ENCODE measurements at regions not wholly inside any gene's neighbourhood (a gene's known extent, or its start where the extent isn't known, plus 50 kb on each side); places are given as distances from the start of the nearest gene placed in this dataset.
"Not testable (repeated sequence)": the region's sequence is repeated elsewhere in the genome, so short reads cannot be mapped to it uniquely, and the experiment has no call there.

DNA sequence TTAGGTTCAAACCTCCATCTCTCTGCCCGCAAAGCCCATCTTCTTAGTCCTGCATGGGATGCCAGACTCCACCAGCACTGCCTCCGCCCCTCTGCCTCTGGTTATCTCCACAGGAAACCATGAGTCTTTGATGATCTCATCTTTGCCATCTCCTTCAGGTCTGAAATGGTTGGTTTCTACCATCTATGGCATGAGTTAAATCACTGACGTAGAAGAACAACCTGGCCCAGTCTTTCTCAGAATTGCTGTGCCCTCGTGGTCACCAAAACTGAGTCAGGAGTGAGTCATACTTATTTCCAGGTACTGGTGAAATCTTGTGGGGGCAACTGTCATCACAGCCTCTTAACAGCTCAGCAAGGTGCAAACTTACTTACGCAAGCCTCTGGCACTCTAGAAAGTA lies 468.7 kb upstream of the C16orf82 start:
- peak; percentile 62 to 79 for DNase-seq

- no peak for DNase-seq
Observed at GRCh38 chr16:26598998-26599784, 467.5 kb upstream of the C16orf82 start.

DNA sequence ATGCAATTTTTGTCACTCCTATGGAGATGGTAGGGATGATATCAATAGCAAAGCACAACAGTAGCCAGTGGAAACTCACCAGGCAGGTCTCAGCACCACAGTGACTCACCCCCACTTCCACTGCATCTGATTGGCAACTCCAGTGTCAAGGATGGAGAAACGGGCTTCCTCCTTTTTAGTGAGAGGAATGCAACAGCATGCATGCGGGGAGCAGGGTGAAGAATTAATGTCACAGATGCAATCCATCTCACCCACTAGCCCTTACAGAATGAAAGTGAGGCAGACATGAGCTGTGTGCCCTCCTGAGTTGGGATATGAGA lies 467.0 kb upstream of the C16orf82 start:
- no peak for DNase-seq

- DNase-seq = no peak
Observed at GRCh38 chr16:26601335-26601734, 465.4 kb upstream of the C16orf82 start.

DNA sequence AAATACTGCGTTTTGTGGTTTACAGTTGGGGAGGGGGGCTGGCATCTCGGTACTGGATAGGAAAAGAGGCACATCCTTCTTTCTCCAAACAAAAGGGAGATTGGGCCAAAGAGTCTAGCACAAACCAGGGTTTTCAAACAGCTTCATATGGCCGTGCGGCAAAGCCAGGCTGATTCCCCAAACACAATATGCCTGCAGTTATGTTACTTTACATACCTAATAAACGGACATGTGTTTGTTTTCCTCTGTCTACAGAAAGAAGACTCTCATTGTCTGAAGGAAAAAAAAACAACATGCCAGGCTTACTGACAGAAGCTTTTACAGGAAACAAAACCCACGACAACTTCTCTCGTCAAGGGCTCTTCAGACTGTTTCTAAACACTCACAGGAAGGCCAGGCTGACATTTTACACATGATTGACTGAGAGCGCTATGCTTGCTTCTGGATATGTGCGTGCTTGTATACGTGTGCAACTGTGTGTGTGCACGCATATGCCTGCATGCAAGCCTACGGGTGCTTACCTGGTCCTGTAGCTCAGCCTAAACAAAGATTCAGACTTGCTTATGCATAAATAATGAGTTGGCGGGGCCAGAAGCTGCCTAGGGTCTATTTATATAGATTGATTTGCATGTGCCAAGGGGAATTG lies 461.0 kb upstream of the C16orf82 start:
- DNase-seq = no peak

- no peak for DNase-seq
Observed at GRCh38 chr16:26606381-26607150, 460.2 kb upstream of the C16orf82 start.

GRCh38 chr16:26614237-26614841 lies 452.4 kb upstream of the C16orf82 start:
- no peak for DNase-seq

- no peak for DNase-seq
Observed at GRCh38 chr16:26623442-26623841, 443.3 kb upstream of the C16orf82 start.

- DNase-seq = no peak
Observed at GRCh38 chr16:26627958-26628357, 438.8 kb upstream of the C16orf82 start.

DNA sequence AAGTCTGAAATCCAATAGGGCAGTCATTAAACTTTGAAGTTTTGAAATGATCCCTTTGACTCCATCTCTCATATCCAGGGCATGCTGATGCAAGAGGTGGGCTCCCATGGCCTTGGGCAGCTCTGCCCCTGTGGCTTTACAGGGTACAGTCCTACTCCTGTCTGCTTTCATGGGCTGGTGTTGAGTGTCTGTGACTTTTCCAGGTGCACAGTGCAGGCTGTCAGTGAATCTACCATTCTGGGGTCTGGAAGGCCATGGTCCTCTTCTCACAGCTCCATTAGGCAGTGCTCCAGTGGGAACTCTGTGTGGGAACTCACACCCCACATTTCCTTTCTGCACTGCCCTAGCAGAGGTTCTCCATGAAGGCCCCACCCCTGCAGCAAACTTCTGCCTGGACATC lies 435.4 kb upstream of the C16orf82 start:
- DNase-seq = not testable (repeated sequence)

DNA sequence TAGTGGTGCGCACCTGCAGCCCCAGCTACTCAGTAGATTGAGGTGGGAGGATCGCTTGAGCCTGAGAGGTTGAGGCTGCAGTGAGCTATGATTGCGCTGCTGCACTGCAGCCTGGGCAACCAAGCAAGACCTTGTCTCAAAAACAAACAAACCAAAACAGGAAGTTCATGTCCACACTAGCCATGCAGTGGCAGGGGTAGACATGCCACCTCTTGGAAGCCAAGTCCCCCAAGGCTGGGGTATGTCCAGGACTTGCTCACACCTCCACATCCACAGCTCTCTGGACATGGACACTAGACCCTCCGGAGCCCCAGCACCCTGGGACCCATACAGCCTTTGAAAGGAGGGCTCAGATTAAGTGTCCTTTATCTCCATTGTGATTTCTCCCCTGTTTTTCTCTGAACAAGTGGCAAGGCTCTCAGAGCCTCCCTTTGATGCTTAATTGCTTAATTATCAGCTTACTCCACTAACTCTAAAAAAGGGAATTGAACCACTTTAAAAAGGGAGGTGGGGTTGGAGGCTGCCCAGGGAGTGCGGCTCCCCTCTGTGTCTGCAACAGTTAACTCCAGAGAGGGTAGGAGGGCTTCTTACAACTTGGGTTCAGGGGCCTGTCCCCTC lies 424.6 kb upstream of the C16orf82 start:
- DNase-seq = no peak

DNA sequence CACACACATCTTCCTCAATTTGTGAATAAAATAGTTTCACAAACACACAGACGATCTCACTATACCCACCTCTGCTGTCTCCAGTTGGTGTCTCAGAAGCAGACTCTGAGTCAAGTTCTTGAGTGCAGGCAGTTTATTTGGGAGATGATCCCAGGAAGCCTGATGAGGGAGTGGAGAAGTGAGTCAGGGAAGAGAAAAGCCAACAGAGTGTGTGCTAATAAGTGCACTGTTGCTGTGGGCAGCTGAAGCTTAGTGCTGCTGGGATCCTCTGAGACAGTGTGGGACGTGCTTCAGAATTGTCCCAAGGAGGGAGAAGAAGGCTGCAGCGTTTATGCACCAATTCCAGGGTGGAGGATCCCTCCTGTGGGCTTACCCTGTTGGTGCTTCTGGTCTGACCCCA lies 423.2 kb upstream of the C16orf82 start:
- DNase-seq = no peak

DNA sequence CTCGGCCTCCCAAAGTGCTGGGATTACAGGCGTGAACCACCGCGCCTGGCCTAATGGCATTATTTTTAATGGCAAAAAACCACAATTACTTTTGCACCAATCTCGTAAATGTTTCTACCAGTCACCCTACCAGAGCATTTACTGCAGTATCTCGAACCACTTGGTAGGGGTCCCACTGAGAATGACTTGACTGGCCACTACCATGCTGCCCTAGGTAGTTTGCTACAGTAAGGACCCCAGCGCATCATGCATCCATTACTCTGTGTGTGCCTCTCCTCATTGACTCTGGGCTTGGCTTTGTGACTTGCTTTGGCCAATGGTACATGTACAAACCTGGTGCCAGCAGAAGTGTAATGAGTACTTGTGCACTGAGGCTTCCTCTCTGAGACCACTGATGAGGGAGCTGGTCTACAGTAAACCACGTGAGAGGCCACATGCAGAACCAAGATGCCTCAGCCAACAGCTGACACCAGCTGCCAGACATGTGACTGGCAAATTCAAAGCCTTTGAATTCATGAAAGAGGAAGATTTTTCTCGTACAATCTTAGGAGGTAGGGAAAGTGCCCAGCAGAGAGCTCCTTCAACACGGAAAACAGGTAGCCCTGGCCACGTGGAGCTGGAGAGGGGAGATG lies 421.7 kb upstream of the C16orf82 start:
- DNase-seq = peak in 1 of 2 donors; percentile 23

GRCh38 chr16:26645614-26646013 lies 421.1 kb upstream of the C16orf82 start:
- peak; percentile 2 to 44 for DNase-seq

DNA sequence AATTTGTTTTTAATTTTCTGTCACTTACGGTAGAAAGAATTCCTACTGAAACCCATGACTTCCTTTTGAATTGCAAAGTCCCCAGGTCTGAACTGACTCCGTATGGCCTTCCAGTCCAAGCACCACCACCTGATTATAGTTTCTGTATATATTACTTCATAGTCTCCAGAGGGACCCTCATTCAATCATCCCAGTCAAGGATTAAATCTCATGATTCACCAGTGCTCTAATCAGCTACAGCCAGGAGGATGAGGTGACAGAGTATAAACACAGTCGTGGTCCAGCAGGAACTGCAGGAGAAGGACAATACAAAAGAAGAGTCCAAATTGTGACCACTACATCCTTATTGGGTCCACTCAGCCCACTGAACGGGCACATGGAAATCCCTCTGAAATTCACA lies 418.9 kb upstream of the C16orf82 start:
- no peak for DNase-seq

DNA sequence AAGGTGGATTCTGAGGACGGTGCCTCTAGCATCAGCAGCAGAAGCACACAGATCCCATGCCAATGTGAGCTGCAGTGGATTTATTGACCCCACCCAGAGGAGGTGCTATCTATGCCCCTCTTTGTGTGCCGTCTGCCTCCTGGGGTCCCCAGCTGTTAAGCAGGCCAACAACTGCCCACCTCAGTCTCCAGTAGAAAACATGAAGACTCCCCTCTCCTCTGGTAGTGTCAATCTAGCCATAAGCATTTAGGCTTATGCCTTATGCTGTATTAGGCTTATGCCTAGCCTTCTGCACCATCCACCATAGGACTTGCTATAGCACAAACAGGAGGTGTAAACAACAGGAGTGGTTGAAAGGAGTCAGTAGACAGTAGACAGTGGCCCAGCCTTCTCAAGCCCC lies 417.9 kb upstream of the C16orf82 start:
- no peak for DNase-seq

DNA sequence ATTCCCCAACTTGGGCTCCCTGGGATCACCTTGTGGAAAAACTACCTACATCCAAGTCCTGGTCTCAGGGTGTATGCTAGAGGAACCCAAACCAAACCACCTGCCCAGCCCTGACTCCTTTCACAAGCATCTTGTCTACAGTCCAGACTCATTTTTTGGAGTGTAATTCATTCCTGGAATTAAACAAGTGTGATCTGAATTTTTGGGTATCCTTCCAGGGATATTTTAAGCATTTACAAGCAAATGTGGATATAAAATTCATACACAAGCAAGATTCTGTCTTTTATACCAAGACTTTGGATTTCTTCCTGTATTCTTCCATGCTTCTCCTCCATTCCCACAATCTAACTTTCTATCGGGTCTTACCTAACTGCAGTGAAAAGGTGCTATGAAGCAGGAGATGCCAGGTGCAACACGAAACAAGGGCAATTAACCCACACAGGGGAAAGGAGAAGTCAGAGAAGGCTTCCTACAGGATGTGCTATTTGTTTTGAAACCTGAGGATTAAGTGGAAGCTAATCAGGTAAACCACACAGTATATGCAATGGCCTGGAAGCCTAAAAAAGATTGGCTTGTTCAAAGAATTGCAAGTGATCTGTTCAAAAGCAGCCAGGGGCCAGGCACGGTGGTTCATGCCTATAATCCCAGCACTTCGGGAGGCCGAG lies 417.2 kb upstream of the C16orf82 start:
- no peak for DNase-seq

DNA sequence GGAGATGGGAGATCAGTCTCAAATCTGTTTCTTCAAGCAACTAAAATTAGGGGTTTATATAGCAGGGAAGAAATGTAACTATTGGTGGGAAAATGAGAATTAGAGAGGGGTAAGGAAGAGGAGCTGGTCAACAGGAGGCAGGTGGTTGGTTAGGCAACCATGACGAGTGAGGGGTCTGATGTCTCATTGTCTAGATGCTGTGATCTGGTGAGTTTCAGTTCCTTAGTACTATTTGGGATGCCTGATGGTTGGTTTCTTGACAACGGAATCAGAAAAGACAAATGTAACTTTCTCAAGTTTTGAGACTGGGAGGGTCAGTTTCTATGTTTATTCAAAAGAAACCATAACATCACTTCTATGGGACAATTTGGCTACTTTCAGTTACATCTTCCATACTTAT lies 415.3 kb upstream of the C16orf82 start:
- no peak for DNase-seq

- DNase-seq = no peak
Observed at GRCh38 chr16:26651884-26652283, 414.8 kb upstream of the C16orf82 start.

GRCh38 chr16:26658486-26658885 lies 408.2 kb upstream of the C16orf82 start:
- DNase-seq = no peak

- DNase-seq = no peak
Observed at GRCh38 chr16:26658915-26659314, 407.8 kb upstream of the C16orf82 start.

- DNase-seq = no peak
Observed at GRCh38 chr16:26664086-26664485, 402.6 kb upstream of the C16orf82 start.

Measured in CD4-positive, alpha-beta T cell treated with Interferon alpha-2 for 1 hour (primary cell).